ENCODE measurements at regions not wholly inside any gene's neighbourhood (a gene's known extent, or its start where the extent isn't known, plus 50 kb on each side); places are given as distances from the start of the nearest gene placed in this dataset.

DNA sequence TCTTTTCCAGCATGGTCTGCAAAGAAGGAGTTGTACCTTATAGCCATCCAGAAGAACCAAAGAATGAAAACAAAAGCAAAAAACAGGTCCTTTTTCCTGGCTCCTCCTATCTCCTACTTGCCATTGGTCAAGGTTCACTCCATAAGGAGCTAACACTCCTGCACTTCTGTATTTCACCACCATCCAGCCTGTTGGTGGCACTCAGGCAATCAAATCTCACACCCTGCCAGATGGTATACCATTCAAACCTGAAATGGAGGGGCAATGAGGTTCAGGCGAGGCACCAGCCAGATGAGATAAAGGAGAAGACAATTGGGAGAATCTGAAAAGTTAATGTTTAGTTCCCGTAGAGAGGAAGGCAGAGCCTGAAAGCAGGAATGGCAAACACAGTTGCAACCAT is 203.8 kb downstream of the ALDH8A1 start:
- TF ChIP-seq CREB1 (IDR thresholded peaks at IDR 0.05) (no peak), TEAD4 (IDR thresholded peaks at IDR 0.05; ENCODE audit: low read depth, low read length) (no peak), CHD1 (IDR thresholded peaks at IDR 0.05; ENCODE audit: low read depth, low read length) (no peak), CEBPB (IDR thresholded peaks at IDR 0.05; ENCODE audit: low read depth, low read length) (no peak), CHD2 (IDR thresholded peaks at IDR 0.05; ENCODE audit: low read length) (no peak), MAX (IDR thresholded peaks at IDR 0.05) (no peak)
- TF ChIP-seq, protein P1, sequence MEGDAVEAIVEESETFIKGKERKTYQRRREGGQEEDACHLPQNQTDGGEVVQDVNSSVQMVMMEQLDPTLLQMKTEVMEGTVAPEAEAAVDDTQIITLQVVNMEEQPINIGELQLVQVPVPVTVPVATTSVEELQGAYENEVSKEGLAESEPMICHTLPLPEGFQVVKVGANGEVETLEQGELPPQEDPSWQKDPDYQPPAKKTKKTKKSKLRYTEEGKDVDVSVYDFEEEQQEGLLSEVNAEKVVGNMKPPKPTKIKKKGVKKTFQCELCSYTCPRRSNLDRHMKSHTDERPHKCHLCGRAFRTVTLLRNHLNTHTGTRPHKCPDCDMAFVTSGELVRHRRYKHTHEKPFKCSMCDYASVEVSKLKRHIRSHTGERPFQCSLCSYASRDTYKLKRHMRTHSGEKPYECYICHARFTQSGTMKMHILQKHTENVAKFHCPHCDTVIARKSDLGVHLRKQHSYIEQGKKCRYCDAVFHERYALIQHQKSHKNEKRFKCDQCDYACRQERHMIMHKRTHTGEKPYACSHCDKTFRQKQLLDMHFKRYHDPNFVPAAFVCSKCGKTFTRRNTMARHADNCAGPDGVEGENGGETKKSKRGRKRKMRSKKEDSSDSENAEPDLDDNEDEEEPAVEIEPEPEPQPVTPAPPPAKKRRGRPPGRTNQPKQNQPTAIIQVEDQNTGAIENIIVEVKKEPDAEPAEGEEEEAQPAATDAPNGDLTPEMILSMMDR (IDR thresholded peaks at IDR 0.05; ENCODE audit: control extremely low read depth in 1 of 3, insufficient read depth in 1 of 3, low read depth in 1 of 3, low read length in 3 of 3) = no peak
